Hematopoietic multipotent progenitor cell treated with erythropoietin and hydrocortisone succinate and interleukin-3 and kit ligand, for 8 days (in vitro differentiated cells): ENCODE measurements at regions not wholly inside any gene's neighbourhood (a gene's known extent, or its start where the extent isn't known, plus 50 kb on each side); places are given as distances from the start of the nearest gene placed in this dataset.

Experiments
- DNase-seq: peaks from one replicate; pipeline ENCODE4 v3.0.0-alpha.2; 2015

- DNase-seq: no peak
These were observed 287.0 kb downstream of the RERGL start for GRCh38 chr12:17802657-17803641.

- DNase-seq: no peak
These were observed 296.1 kb downstream of the RERGL start for GRCh38 chr12:17793854-17794253.

- DNase-seq: no peak
These were observed 311.8 kb downstream of the RERGL start for GRCh38 chr12:17778242-17778641.

- no peak for DNase-seq
These were observed 326.6 kb downstream of the RERGL start for GRCh38 chr12:17763366-17763765.

GRCh38 chr12:17759982-17760381 lies 330.0 kb downstream of the RERGL start:
- DNase-seq: no peak
